ENCODE measurements at regions not wholly inside any gene's neighbourhood (a gene's known extent, or its start where the extent isn't known, plus 50 kb on each side); places are given as distances from the start of the nearest gene placed in this dataset.
A peak's percentile ranks its signal among the peaks of the same experiment; 100 is the strongest.

DNA sequence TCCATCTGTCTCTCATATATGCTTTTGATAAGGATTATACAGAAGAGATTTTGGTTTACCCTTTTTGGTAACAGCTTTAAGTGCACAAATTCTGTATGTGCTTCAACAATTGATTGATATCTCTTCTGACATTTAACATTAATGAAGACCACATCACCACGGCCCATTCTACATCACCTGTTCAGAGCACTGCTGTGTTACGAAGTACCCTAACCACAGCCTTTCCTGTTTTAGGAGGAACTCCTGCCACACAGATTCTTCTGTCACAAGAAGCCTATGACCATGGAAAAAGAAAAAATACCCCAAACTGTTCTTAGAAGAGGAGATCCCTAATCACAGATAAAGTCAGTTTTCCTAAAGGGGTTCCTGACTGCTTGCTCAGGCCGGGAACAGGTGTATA is 170.1 kb downstream of the NSUN3 start:
- TF ChIP-seq CTCF (IDR thresholded peaks at IDR 0.05; ENCODE audit: control extremely low read depth, extremely low read depth, low read depth, missing control alignments) = no peak
- ChIA-PET POLR2A (no interaction called here), CTCF (interaction anchor here (1.9 kb wide), 2 partner anchors 16 to 25 kb away, joined by 4 to 20 read pairs; no protein-coding TSS in a partner anchor)
- no peak for DNase-seq (ENCODE audit: extremely low spot score)

- TF ChIP-seq CTCF (IDR thresholded peaks at IDR 0.05; ENCODE audit: control extremely low read depth, extremely low read depth, low read depth, missing control alignments) = peak; percentile 58
- CTCF ChIA-PET = interaction anchor here (1.1 to 1.9 kb wide), 10 partner anchors 10 to 130 kb away, joined by 4 to 20 read pairs (median 5); no protein-coding TSS in a partner anchor
- POLR2A ChIA-PET = no interaction called here
- peak; percentile 23 for DNase-seq (ENCODE audit: extremely low spot score)
Observed at GRCh38 chr3:94234177-94234788, 171.4 kb downstream of the NSUN3 start.

GRCh38 chr3:94241986-94242385 is 179.1 kb downstream of the NSUN3 start:
- ChIA-PET CTCF (interaction anchor here (1.1 to 1.8 kb wide), 2 partner anchors 11 to 16 kb away, joined by 3 to 5 read pairs; no protein-coding TSS in a partner anchor), POLR2A (no interaction called here)
- no peak for TF ChIP-seq CTCF (IDR thresholded peaks at IDR 0.05; ENCODE audit: control extremely low read depth, extremely low read depth, low read depth, missing control alignments)
- DNase-seq (ENCODE audit: extremely low spot score) = no peak

DNA sequence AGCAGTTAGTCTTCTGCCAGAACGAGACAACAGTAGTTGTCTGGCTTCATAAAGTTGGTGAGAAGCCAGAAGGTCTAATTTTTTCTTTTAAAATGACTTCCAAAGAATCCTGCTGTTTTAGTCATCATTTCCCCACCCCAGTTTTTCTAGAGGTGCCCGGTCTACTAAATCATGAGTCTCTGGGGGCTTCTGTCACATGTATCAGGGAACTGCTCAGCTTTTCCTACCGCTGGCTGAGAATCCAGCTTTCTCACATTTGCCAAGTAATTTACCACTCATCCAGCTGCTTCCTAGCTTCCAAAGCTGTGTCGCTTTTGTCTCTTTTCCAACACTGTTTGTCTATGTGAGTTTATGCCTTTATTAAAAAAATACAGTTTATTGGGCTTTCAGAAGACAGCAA is 183.3 kb downstream of the NSUN3 start:
- POLR2A ChIA-PET = no interaction called here
- no peak for TF ChIP-seq CTCF (IDR thresholded peaks at IDR 0.05; ENCODE audit: control extremely low read depth, extremely low read depth, low read depth, missing control alignments)
- CTCF ChIA-PET = interaction anchor here (1.4 to 2.4 kb wide), 4 partner anchors 9 to 45 kb away, joined by 4 to 7 read pairs (median 6); no protein-coding TSS in a partner anchor
- DNase-seq (ENCODE audit: extremely low spot score) = no peak

DNA sequence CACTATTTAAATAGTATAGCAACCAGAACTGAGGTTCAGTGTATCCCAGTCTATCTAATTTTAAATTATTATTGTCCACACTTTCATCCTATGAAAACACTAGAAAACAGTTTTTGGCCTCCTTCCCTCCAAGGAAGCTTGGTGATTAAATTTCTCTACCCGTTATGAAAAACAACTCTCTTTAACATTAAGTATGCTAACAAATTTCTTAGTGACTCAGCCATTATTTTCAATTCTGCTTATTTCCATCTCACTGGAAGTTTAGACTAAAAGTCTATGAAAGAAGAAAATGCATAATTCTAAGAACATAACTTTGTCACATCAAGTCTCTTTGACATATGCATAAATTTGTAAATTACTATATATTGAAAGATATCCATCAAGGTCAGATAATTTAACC is 185.2 kb downstream of the NSUN3 start:
- ChIA-PET POLR2A (no interaction called here), CTCF (interaction anchor here (0.9 to 3.4 kb wide), 7 partner anchors 7 to 240 kb away, joined by 4 to 41 read pairs (median 8); no protein-coding TSS in a partner anchor)
- no peak for DNase-seq (ENCODE audit: extremely low spot score)
- TF ChIP-seq CTCF (IDR thresholded peaks at IDR 0.05; ENCODE audit: control extremely low read depth, extremely low read depth, low read depth, missing control alignments) = no peak

- ChIA-PET CTCF (interaction anchor here (0.9 to 3.4 kb wide), 20 partner anchors 9 to 335 kb away, joined by 3 to 41 read pairs (median 4); no protein-coding TSS in a partner anchor), POLR2A (no interaction called here)
- TF ChIP-seq CTCF (IDR thresholded peaks at IDR 0.05; ENCODE audit: control extremely low read depth, extremely low read depth, low read depth, missing control alignments) = peak; percentile 74
- peak; percentile 47 for DNase-seq (ENCODE audit: extremely low spot score)
Observed at GRCh38 chr3:94249491-94250079, 186.7 kb downstream of the NSUN3 start.

Measured in GM10248 (cell line).